IMR-90 (cell line): ENCODE measurements at regions not wholly inside any gene's neighbourhood (a gene's known extent, or its start where the extent isn't known, plus 50 kb on each side); places are given as distances from the start of the nearest gene placed in this dataset.

Source experiments
- ATAC-seq: fragments of 200-7000 bp; cut with Tn5 transposase; 2 replicates; pipeline ENCODE4 v1.9.1; 2020; ENCODE audit warnings: low read depth, mild to moderate bottlenecking, moderate library complexity
- BruUV-seq: library from RNA; stranded (reverse); fragments of 400-500 nt; replicated peaks from 2 replicates; lab custom pipeline; 2021; lab: Mats Ljungman, UMichigan
- CTCF ChIA-PET: fragments of 300-600 bp; formaldehyde crosslinking; extraction: SDS; loops from one replicate; lab custom pipeline; 2021; ENCODE audit warnings: antibody characterized with exemption; lab: Yijun Ruan, JAX
- POLR2A ChIA-PET: fragments of 300-600 bp; sonication (Branson Sonifier 250); formaldehyde crosslinking; loops from one replicate; lab custom pipeline; 2022; ENCODE audit warnings: antibody characterized with exemption; ENCODE audit not compliant: unreplicated experiment; lab: Charles Lee
- DNase-seq: peaks from one replicate; pipeline ENCODE4 v3.0.0; 2013
- H2AFZ ChIP-seq: replicated peaks from 2 replicates; pipeline ENCODE3; 2013; ENCODE audit warnings: low read length, mild to moderate bottlenecking; ENCODE audit not compliant: poor library complexity
- H2AK5ac ChIP-seq: 2 replicates; pipeline ENCODE4 v1.6.1; 2013; ENCODE audit warnings: low read depth, low read length, inconsistent platforms
- H2AK9ac ChIP-seq: replicated peaks from 2 replicates; pipeline ENCODE3; 2013; ENCODE audit warnings: mild to moderate bottlenecking, low read depth, low read length, moderate library complexity; ENCODE audit not compliant: poor library complexity
- H2BK120ac ChIP-seq: 2 replicates; pipeline ENCODE4 v1.6.1; 2013; ENCODE audit warnings: low read depth, low read length, inconsistent platforms
- H2BK15ac ChIP-seq: 3 replicates; pipeline ENCODE4 v1.6.1; 2013; ENCODE audit warnings: low read depth, low read length, inconsistent platforms
- H2BK20ac ChIP-seq: 2 replicates; pipeline ENCODE4 v1.6.1; 2013; ENCODE audit warnings: low read depth, mild to moderate bottlenecking, inconsistent platforms, low read length, moderate library complexity
- H2BK5ac ChIP-seq: 2 replicates; pipeline ENCODE4 v1.6.1; 2013; ENCODE audit warnings: mild to moderate bottlenecking, low read depth, low read length, inconsistent platforms; ENCODE audit not compliant: poor library complexity, severe bottlenecking
- H3K14ac ChIP-seq: replicated peaks from 2 replicates; pipeline ENCODE4 v1.6.1; 2013; ENCODE audit warnings: low read depth, low read length, inconsistent platforms
- H3K18ac ChIP-seq: 2 replicates; pipeline ENCODE4 v1.6.1; 2013; ENCODE audit warnings: low read depth, low read length, control low read depth
- H3K23ac ChIP-seq: 2 replicates; pipeline ENCODE4 v1.6.1; 2013; ENCODE audit warnings: low read depth, low read length, inconsistent platforms
- H3K27ac ChIP-seq: 2 replicates; pipeline ENCODE4 v1.5.1; 2013; ENCODE audit warnings: mild to moderate bottlenecking, control low read depth, low read length; ENCODE audit not compliant: insufficient read depth
- H3K27me3 ChIP-seq: 2 replicates; pipeline ENCODE4 v1.6.1; 2013; ENCODE audit warnings: low read length; ENCODE audit not compliant: control insufficient read depth, insufficient read depth
- H3K36me3 ChIP-seq: 2 replicates; pipeline ENCODE4 v1.6.1; 2013; ENCODE audit warnings: low read length, mixed read lengths; ENCODE audit not compliant: control insufficient read depth, insufficient read depth
- H3K4ac ChIP-seq: 2 replicates; pipeline ENCODE4 v1.6.1; 2013; ENCODE audit warnings: low read depth, low read length, inconsistent platforms
- H3K4me1 ChIP-seq: 2 replicates; pipeline ENCODE4 v1.6.1; 2013; ENCODE audit warnings: low read length, mixed read lengths; ENCODE audit not compliant: control insufficient read depth, insufficient read depth
- H3K4me2 ChIP-seq: 2 replicates; pipeline ENCODE4 v1.6.1; 2013; ENCODE audit warnings: low read depth, mild to moderate bottlenecking, control low read depth, low read length, moderate library complexity
- H3K4me3 ChIP-seq: 2 replicates; pipeline ENCODE4 v1.5.1; 2013; ENCODE audit warnings: low read depth, mild to moderate bottlenecking, control low read depth, low read length, moderate library complexity; ENCODE audit not compliant: insufficient read depth
- H3K56ac ChIP-seq: 2 replicates; pipeline ENCODE4 v1.6.1; 2013; ENCODE audit warnings: low read length, inconsistent platforms; ENCODE audit not compliant: insufficient read depth; ENCODE audit errors: extremely low read depth
- H3K79me1 ChIP-seq, 2 experiments: 2 replicates each; pipeline ENCODE4 v1.6.1; 2013; ENCODE audit warnings: low read length in 2 of 2, inconsistent platforms in 1 of 2, low read depth in 1 of 2
- H3K9ac ChIP-seq: 2 replicates; pipeline ENCODE4 v1.6.1; 2013; ENCODE audit warnings: low read depth, low read length, control low read depth
- H3K9me1 ChIP-seq: 2 replicates; pipeline ENCODE4 v1.6.1; 2013; ENCODE audit warnings: low read length, inconsistent platforms; ENCODE audit not compliant: insufficient read depth
- H3K9me3 ChIP-seq: 2 replicates; pipeline ENCODE4 v1.6.1; 2013; ENCODE audit warnings: low read length; ENCODE audit not compliant: control insufficient read depth, insufficient read depth
- H4K20me1 ChIP-seq: 2 replicates; pipeline ENCODE4 v1.6.1; 2013; ENCODE audit warnings: low read length, inconsistent platforms; ENCODE audit not compliant: insufficient read depth
- H4K5ac ChIP-seq: 2 replicates; pipeline ENCODE4 v1.6.1; 2013; ENCODE audit warnings: mild to moderate bottlenecking, low read depth, low read length, control low read depth
- H4K8ac ChIP-seq, 2 experiments: 2 replicates each; pipeline ENCODE4 v1.6.1; 2013; ENCODE audit warnings: low read depth in 2 of 2, low read length in 2 of 2, control low read depth in 1 of 2, inconsistent platforms in 1 of 2
- H4K91ac ChIP-seq: 2 replicates; pipeline ENCODE4 v1.6.1; 2013; ENCODE audit warnings: low read depth, low read length, inconsistent platforms; ENCODE audit not compliant: insufficient read depth
- CEBPB ChIP-seq: IDR thresholded peaks from 2 replicates; pipeline ENCODE4 v1.6.1; 2012; ENCODE audit warnings: low read depth, low read length, improper control_type of control experiment
- FOS ChIP-seq: fragments of 150-350 bp; IDR thresholded peaks from 2 replicates; pipeline ENCODE4 v1.6.1; 2016; ENCODE audit warnings: low read depth, low read length
- MAFK ChIP-seq: IDR thresholded peaks from 2 replicates; pipeline ENCODE4 v1.6.1; 2012; ENCODE audit warnings: low read depth, low read length, improper control_type of control experiment
- MAZ ChIP-seq: IDR thresholded peaks from 2 replicates; pipeline ENCODE4 v1.6.1; 2012; ENCODE audit warnings: low read depth, mild to moderate bottlenecking, low read length, improper control_type of control experiment, moderate library complexity, borderline replicate concordance
- POLR2A ChIP-seq: IDR thresholded peaks from 2 replicates; pipeline ENCODE4 v1.6.1; 2012; ENCODE audit warnings: mild to moderate bottlenecking, low read depth, low read length
- RAD21 ChIP-seq: IDR thresholded peaks from 2 replicates; pipeline ENCODE4 v1.6.1; 2012; ENCODE audit warnings: low read length, improper control_type of control experiment
- RCOR1 ChIP-seq: IDR thresholded peaks from 2 replicates; pipeline ENCODE4 v1.6.1; 2012; ENCODE audit warnings: mild to moderate bottlenecking, low read length, improper control_type of control experiment; ENCODE audit not compliant: insufficient replicate concordance
- SMC3 ChIP-seq: fragments of 150-350 bp; IDR thresholded peaks from 2 replicates; pipeline ENCODE4 v1.6.1; 2016; ENCODE audit warnings: low read depth, mild to moderate bottlenecking, antibody characterized with exemption, low read length, moderate library complexity
- WGBS, 2 experiments: methylation state at CpG; one replicate each; pipeline versions ENCODE4 v1.1.5 to v1.1.7; 2013; ENCODE audit warnings: missing lambda C conversion rate in 2 of 2; ENCODE audit not compliant: insufficient read length in 1 of 2; ENCODE audit errors: extremely low coverage in 2 of 2; 5-methylcytosine and 5-hydroxymethylcytosine counted together
- dilution Hi-C: fragments of 300-500 bp; cut with HindIII; formaldehyde crosslinking; loops from one replicate; pipeline ENCODE4 v1.14.3; 2018; ENCODE audit warnings: low sequenced_read_pairs; ENCODE audit not compliant: unreplicated experiment
- in situ Hi-C: fragments of 300-500 bp; cut with MboI; formaldehyde crosslinking; loops from 3 replicates; pipeline ENCODE4 v1.14.3; 2019; ENCODE audit warnings: low sequenced_read_pairs, inconsistent platforms, mixed read lengths
- intact Hi-C: fragments of 100-400 bp; cut with micrococcal nuclease; formaldehyde crosslinking; loops from 2 replicates; pipeline ENCODE4 v1.10.0; 2022
- TF ChIP-seq, protein P1 (sequence below): fragments of 150-350 bp; IDR thresholded peaks from 2 replicates; pipeline ENCODE4 v1.6.1; 2016; ENCODE audit warnings: low read depth, mild to moderate bottlenecking, low read length, moderate library complexity, borderline replicate concordance

DNA sequence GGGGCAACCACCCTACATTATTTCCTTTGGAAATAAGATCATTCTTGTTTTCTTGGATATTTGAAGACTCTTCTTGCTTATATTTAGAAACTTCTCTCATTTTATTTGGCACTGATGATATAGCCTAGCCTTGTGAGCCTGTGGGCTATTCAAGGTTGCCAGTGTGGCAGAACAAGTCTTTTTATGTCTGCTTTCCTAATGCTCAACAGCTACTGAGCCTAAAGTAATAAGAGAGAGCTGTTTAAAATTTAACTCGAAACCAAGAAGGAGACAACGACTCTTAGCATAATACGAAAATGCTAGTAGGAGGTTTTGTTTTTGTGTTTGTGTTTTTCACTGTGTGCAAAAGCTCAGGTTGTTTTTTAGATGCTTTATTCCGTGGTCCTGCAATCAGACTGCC is 104.0 kb upstream of the CPM start:
- intact Hi-C loops, result no loop called here
- CTCF ChIA-PET, result no interaction called here
- dilution Hi-C loops, result no loop called here

More for the DNA sequence above, 104.0 kb upstream of the CPM start:
- H3K27ac ChIP-seq, result no peak overlapping the region
- no peaks in the 10 kb centered on the region for H3K9me1 ChIP-seq
- in situ Hi-C loops, result no loop called here
- no peak overlapping the region for H2BK15ac ChIP-seq
- TF ChIP-seq RAD21 (no peak), POLR2A (no peak), FOS (no peak), SMC3 (no peak), CEBPB (no peak), MAFK (no peak), MAZ (no peak), RCOR1 (no peak)
- TF ChIP-seq, protein P1, sequence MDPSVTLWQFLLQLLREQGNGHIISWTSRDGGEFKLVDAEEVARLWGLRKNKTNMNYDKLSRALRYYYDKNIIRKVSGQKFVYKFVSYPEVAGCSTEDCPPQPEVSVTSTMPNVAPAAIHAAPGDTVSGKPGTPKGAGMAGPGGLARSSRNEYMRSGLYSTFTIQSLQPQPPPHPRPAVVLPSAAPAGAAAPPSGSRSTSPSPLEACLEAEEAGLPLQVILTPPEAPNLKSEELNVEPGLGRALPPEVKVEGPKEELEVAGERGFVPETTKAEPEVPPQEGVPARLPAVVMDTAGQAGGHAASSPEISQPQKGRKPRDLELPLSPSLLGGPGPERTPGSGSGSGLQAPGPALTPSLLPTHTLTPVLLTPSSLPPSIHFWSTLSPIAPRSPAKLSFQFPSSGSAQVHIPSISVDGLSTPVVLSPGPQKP, result no peak
- H4K5ac ChIP-seq, result no peak overlapping the region
- no peak overlapping the region for H3K14ac ChIP-seq
- no peaks in the 10 kb centered on the region for H3K4me1 ChIP-seq
- no peak overlapping the region for H4K8ac ChIP-seq
- DNase-seq (no peak), ATAC-seq (no peak)
- POLR2A ChIA-PET, result no interaction called here
- H3K56ac ChIP-seq, result no peak overlapping the region
- H3K18ac ChIP-seq, result no peak overlapping the region
- H3K4me2 ChIP-seq, result no peak overlapping the region
- H2BK5ac ChIP-seq, result no peak overlapping the region
- H4K20me1 ChIP-seq, result no peaks in the 10 kb centered on the region
- no peak overlapping the region for H3K9ac ChIP-seq
- H2BK120ac ChIP-seq, result no peak overlapping the region
- no peak overlapping the region for H3K23ac ChIP-seq
- no peak overlapping the region for H3K4ac ChIP-seq
- no peak overlapping the region for H2BK20ac ChIP-seq
- H2AK5ac ChIP-seq, result no peak overlapping the region
- H3K4me3 ChIP-seq, result no peak overlapping the region
- H3K79me1 ChIP-seq, result no peaks in the 10 kb centered on the region
- no peak overlapping the region for H2AK9ac ChIP-seq
- H4K91ac ChIP-seq, result no peak overlapping the region
- H3K27me3 ChIP-seq, result no peaks in the 10 kb centered on the region
- WGBS, 2 experiments, result no CpG with 5 or more reads among the region's 4 CpGs
- no peaks in the 10 kb centered on the region for H3K36me3 ChIP-seq
- H2AFZ ChIP-seq, result no peak overlapping the region
- BruUV-seq, result no TSS peak
- no peaks in the 10 kb centered on the region for H3K9me3 ChIP-seq
